PFSK-1 (cell line): ENCODE measurements at regions not wholly inside any gene's neighbourhood (a gene's known extent, or its start where the extent isn't known, plus 50 kb on each side); places are given as distances from the start of the nearest gene placed in this dataset.

Experiments
- POLR2AphosphoS5 ChIP-seq: IDR thresholded peaks from 2 replicates; pipeline ENCODE4 v1.6.1; 2012; ENCODE audit warnings: low read depth, mild to moderate bottlenecking, control low read depth, low read length, moderate library complexity
- SIN3A ChIP-seq: IDR thresholded peaks from 2 replicates; pipeline ENCODE4 v1.6.1; 2012; ENCODE audit warnings: mild to moderate bottlenecking, low read length, moderate library complexity, borderline replicate concordance; ENCODE audit not compliant: insufficient read depth
- TAF1 ChIP-seq: IDR thresholded peaks from 2 replicates; pipeline ENCODE4 v1.6.1; 2012; ENCODE audit warnings: low read length, control low read depth, borderline replicate concordance; ENCODE audit not compliant: insufficient read depth
- TF ChIP-seq, protein P1 (sequence below), 2 experiments: IDR thresholded peaks; 2 replicates each; pipeline versions ENCODE4 v1.6.1 to v1.8.0; 2011 to 2012; ENCODE audit warnings: low read depth in 2 of 2, low read length in 2 of 2, control low read depth in 1 of 2, inconsistent platforms in 1 of 2, mild to moderate bottlenecking in 1 of 2, moderate library complexity in 1 of 2; ENCODE audit not compliant: insufficient read depth in 1 of 2

DNA sequence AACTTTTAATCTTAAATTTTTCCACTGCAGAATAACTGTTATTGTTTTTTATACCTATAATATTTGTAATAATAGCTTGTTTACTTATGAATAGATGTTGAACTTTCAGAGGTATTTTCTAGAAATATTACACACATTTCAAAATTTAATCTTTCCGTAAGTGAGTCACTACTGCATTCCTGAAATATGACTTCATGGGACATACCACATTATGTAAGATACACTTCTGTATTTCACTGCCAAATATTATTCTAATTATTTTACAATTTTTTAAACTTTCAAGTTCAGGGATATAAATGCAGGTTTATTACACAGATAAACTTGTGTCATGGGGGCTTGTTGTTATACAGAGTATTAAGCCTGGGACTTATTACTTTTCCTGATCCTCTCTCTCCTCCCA, 2220.5 kb downstream of the NCAM2 start:
- TF ChIP-seq POLR2AphosphoS5: no peak
- TF ChIP-seq, protein P1, sequence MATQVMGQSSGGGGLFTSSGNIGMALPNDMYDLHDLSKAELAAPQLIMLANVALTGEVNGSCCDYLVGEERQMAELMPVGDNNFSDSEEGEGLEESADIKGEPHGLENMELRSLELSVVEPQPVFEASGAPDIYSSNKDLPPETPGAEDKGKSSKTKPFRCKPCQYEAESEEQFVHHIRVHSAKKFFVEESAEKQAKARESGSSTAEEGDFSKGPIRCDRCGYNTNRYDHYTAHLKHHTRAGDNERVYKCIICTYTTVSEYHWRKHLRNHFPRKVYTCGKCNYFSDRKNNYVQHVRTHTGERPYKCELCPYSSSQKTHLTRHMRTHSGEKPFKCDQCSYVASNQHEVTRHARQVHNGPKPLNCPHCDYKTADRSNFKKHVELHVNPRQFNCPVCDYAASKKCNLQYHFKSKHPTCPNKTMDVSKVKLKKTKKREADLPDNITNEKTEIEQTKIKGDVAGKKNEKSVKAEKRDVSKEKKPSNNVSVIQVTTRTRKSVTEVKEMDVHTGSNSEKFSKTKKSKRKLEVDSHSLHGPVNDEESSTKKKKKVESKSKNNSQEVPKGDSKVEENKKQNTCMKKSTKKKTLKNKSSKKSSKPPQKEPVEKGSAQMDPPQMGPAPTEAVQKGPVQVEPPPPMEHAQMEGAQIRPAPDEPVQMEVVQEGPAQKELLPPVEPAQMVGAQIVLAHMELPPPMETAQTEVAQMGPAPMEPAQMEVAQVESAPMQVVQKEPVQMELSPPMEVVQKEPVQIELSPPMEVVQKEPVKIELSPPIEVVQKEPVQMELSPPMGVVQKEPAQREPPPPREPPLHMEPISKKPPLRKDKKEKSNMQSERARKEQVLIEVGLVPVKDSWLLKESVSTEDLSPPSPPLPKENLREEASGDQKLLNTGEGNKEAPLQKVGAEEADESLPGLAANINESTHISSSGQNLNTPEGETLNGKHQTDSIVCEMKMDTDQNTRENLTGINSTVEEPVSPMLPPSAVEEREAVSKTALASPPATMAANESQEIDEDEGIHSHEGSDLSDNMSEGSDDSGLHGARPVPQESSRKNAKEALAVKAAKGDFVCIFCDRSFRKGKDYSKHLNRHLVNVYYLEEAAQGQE (IDR thresholded peaks at IDR 0.05; ENCODE audit: insufficient read depth in 1 of 2, low read depth in 2 of 2, low read length in 2 of 2): no peak
- no peak for TF ChIP-seq SIN3A
- TF ChIP-seq TAF1: no peak
